Effector memory CD8-positive, alpha-beta T cell (primary cell): ENCODE measurements at regions not wholly inside any gene's neighbourhood (a gene's known extent, or its start where the extent isn't known, plus 50 kb on each side); places are given as distances from the start of the nearest gene placed in this dataset.
A peak's percentile ranks its signal among the peaks of the same experiment; 100 is the strongest.

ENCODE experiments used
- ATAC-seq: fragments of 150-1000 bp; cut with Tn5 transposase; replicated peaks from 2 replicates; pipeline ENCODE4 v1.10.0; 2021; ENCODE audit warnings: mild to moderate bottlenecking, moderate library complexity
- DNase-seq, 3 experiments: peaks; one replicate each; pipeline ENCODE4 v3.0.0; 2021
- H3K27ac Mint-ChIP-seq, 2 donors: one replicate each; pipeline ENCODE4 v1.8.0; 2022; ENCODE audit warnings: mild to moderate bottlenecking in 2 of 2, mixed read lengths in 2 of 2, moderate library complexity in 2 of 2
- H3K27me3 Mint-ChIP-seq, 2 donors: one replicate each; pipeline ENCODE4 v1.8.0; 2022; ENCODE audit warnings: mixed read lengths in 2 of 2
- H3K36me3 Mint-ChIP-seq: one replicate; pipeline ENCODE4 v1.8.0; 2022; ENCODE audit warnings: mild to moderate bottlenecking, moderate library complexity, mixed read lengths; ENCODE audit not compliant: insufficient read depth
- H3K4me1 Mint-ChIP-seq, 2 donors: one replicate each; pipeline ENCODE4 v1.8.0; 2022; ENCODE audit warnings: low read depth in 2 of 2, mixed read lengths in 2 of 2
- H3K4me3 Mint-ChIP-seq, 2 donors: one replicate each; pipeline ENCODE4 v1.8.0; 2022; ENCODE audit warnings: mild to moderate bottlenecking in 2 of 2, mixed read lengths in 2 of 2, moderate library complexity in 2 of 2
- H3K9me3 Mint-ChIP-seq, 2 donors: one replicate each; pipeline ENCODE4 v1.8.0; 2022; ENCODE audit warnings: mixed read lengths in 2 of 2

DNA sequence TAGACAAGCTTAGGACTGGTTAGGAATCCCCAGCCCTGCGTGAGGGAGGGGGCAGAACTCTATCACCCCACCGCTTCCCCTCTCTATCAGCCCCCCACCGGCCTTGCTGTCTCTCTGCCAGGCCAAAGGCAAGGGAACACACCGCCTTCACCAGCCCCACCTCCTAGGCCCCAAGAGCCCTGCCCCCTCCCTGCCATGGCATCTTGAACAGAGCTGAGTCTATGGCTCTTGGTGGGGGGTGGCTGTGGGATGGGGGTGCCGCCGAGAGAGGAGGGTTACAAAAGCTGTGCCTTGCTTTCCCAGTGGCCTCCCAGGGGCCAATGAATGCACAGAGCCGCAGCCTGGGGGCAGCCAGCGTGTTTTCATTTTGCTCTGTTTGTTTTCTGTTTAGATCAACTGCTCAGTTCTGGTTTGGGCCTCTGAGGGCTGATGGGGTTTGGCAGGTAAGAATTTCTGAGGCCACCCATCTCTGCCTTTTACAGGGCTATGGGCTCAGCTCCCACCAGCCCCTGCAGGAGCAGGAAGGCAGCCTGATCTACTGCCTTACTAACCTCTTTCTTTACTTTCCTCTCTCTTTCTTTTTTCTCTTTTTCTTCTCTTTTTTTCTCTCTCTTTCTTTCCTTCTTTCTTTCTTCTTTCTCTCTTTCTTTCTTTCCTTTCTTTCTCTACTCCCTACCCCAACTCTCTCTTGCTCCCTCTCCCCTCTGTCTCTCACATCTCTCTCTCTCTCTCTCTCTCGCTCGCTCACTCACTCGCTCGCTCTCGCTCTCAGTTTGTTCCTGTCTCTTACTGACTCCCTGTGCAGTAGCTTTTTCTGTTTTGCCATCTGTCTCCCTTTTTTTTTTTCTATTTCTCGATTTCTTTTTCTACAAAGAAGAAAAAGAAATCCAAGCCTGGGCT lies 128.3 kb downstream of the PJA1 start:
- ATAC-seq: no peak
- DNase-seq: no peak
- H3K27me3 Mint-ChIP-seq: no peaks in the 10 kb centered on the region
- no peak overlapping the region for H3K4me3 Mint-ChIP-seq
- H3K27ac Mint-ChIP-seq: no peak overlapping the region
- H3K36me3 Mint-ChIP-seq: no peaks in the 10 kb centered on the region
- H3K4me1 Mint-ChIP-seq: no peaks in the 10 kb centered on the region
- no peaks in the 10 kb centered on the region for H3K9me3 Mint-ChIP-seq

DNA sequence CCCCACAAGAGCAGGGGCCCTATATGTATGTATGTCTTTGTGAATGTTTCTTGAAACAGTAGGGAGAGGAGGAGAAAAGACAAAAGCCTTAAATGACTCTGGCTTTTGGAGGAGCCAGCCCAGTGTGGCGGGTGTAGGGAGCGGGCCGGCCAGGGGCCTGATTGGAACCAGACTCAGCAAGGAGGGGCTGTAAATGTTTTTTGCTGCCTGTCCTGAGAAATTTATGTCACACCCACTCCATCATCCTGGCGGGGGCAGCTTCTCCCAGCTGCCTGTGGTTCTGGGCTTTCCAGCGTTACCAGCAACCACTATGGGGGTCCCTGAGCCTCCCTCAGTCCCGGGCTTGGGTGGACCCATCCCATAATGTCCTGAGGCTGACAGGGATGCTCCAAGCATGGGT lies 130.8 kb downstream of the PJA1 start:
- H3K27ac Mint-ChIP-seq: no peak overlapping the region
- H3K36me3 Mint-ChIP-seq: no peaks in the 10 kb centered on the region
- ATAC-seq (no peak), DNase-seq (no peak)
- H3K9me3 Mint-ChIP-seq: no peaks in the 10 kb centered on the region
- no peaks in the 10 kb centered on the region for H3K27me3 Mint-ChIP-seq
- H3K4me1 Mint-ChIP-seq: no peaks in the 10 kb centered on the region
- no peak overlapping the region for H3K4me3 Mint-ChIP-seq

DNA sequence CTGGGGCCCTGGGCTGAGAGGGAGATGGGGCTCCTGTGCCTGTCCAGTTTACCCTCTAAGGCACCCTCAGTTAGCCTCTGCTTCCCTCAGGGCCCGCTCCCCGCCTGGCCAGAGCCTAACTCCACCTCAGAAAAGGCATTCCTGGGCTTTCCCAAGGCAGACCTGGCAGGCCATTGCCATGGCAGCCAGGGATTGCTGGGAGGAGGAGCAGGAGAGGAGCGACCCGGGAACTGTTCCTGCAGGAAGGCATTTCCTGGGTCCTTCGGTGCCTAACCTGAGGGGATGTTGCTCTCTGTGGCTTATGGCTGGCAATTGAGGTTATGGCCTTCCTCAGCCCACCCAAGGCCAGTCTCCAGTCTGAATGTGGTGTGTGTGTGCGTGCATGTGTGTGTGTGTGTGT lies 131.3 kb downstream of the PJA1 start:
- Mint-ChIP-seq H3K36me3 (no peaks in the 10 kb centered on the region), H3K9me3 (no peaks in the 10 kb centered on the region), H3K4me3 (no peak overlapping the region), H3K4me1 (no peaks in the 10 kb centered on the region), H3K27ac (no peak overlapping the region), H3K27me3 (no peaks in the 10 kb centered on the region)
- DNase-seq (no peak), ATAC-seq (no peak)

- no peaks in the 10 kb centered on the region for H3K36me3 Mint-ChIP-seq
- DNase-seq: no peak
- H3K4me1 Mint-ChIP-seq: no peaks in the 10 kb centered on the region
- H3K9me3 Mint-ChIP-seq: no peaks in the 10 kb centered on the region
- no peak for ATAC-seq
- H3K4me3 Mint-ChIP-seq: no peak overlapping the region
- H3K27me3 Mint-ChIP-seq: no peaks in the 10 kb centered on the region
- no peak overlapping the region for H3K27ac Mint-ChIP-seq
These were observed 132.7 kb downstream of the PJA1 start for GRCh38 chrX:69032601-69033000.

- Mint-ChIP-seq H3K36me3 (no peaks in the 10 kb centered on the region), H3K9me3 (no peaks in the 10 kb centered on the region), H3K4me3 (no peak overlapping the region), H3K27ac (no peak overlapping the region), H3K27me3 (no peaks in the 10 kb centered on the region), H3K4me1 (no peaks in the 10 kb centered on the region)
- ATAC-seq (no peak), DNase-seq (no peak)
These were observed 133.3 kb downstream of the PJA1 start for GRCh38 chrX:69031971-69032391.

GRCh38 chrX:69031181-69031580 lies 134.1 kb downstream of the PJA1 start:
- H3K9me3 Mint-ChIP-seq: no peaks in the 10 kb centered on the region
- no peak for DNase-seq
- H3K4me1 Mint-ChIP-seq: no peaks in the 10 kb centered on the region
- no peak overlapping the region for H3K4me3 Mint-ChIP-seq
- H3K27ac Mint-ChIP-seq: no peak overlapping the region
- H3K36me3 Mint-ChIP-seq: no peaks in the 10 kb centered on the region
- no peak for ATAC-seq
- no peaks in the 10 kb centered on the region for H3K27me3 Mint-ChIP-seq

DNA sequence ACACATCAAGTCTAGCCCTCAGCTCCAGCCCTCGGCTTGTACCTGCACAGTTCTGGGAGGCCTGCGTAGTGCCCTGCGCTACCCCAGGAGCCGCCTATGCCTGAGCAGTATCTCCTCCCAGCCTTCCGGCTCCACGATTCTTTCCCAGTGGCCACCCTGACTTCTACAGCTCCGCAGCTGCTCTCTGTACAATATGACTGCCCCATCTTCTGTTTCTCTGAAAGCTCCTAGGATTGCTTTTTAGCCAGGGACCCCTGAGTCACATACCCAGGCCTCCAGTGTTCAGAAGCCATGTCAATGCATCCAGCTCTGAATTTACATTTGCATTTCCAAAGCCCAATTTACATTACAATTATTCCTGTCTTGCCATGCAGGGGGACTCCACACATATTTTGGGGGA lies 135.5 kb downstream of the PJA1 start:
- ATAC-seq (no peak), DNase-seq (no peak)
- no peak overlapping the region for H3K27ac Mint-ChIP-seq
- no peaks in the 10 kb centered on the region for H3K36me3 Mint-ChIP-seq
- no peaks in the 10 kb centered on the region for H3K9me3 Mint-ChIP-seq
- H3K27me3 Mint-ChIP-seq: no peaks in the 10 kb centered on the region
- no peak overlapping the region for H3K4me3 Mint-ChIP-seq
- H3K4me1 Mint-ChIP-seq: no peaks in the 10 kb centered on the region

- Mint-ChIP-seq H3K9me3 (no peaks in the 10 kb centered on the region), H3K36me3 (no peaks in the 10 kb centered on the region), H3K27ac (no peak overlapping the region), H3K4me1 (no peaks in the 10 kb centered on the region), H3K4me3 (no peak overlapping the region), H3K27me3 (no peaks in the 10 kb centered on the region)
- no peak for DNase-seq
- ATAC-seq: no peak
These were observed 136.5 kb downstream of the PJA1 start for GRCh38 chrX:69028761-69029120.

GRCh38 chrX:69028006-69028760 lies 137.1 kb downstream of the PJA1 start:
- no peak for DNase-seq
- H3K27ac Mint-ChIP-seq: no peak overlapping the region
- H3K4me3 Mint-ChIP-seq: no peak overlapping the region
- no peaks in the 10 kb centered on the region for H3K27me3 Mint-ChIP-seq
- no peaks in the 10 kb centered on the region for H3K36me3 Mint-ChIP-seq
- ATAC-seq: no peak
- H3K4me1 Mint-ChIP-seq: no peaks in the 10 kb centered on the region
- no peaks in the 10 kb centered on the region for H3K9me3 Mint-ChIP-seq

- no peaks in the 10 kb centered on the region for H3K36me3 Mint-ChIP-seq
- no peaks in the 10 kb centered on the region for H3K9me3 Mint-ChIP-seq
- no peaks in the 10 kb centered on the region for H3K4me1 Mint-ChIP-seq
- H3K27me3 Mint-ChIP-seq: no peaks in the 10 kb centered on the region
- peak overlapping the region in 1 of 2 donors; percentile 68 for H3K27ac Mint-ChIP-seq
- DNase-seq (no peak), ATAC-seq (no peak)
- H3K4me3 Mint-ChIP-seq: no peak overlapping the region
These were observed 137.9 kb downstream of the PJA1 start for GRCh38 chrX:69027181-69028005.

GRCh38 chrX:69025802-69026301 lies 139.4 kb downstream of the PJA1 start:
- no peak for ATAC-seq
- no peaks in the 10 kb centered on the region for H3K4me1 Mint-ChIP-seq
- H3K9me3 Mint-ChIP-seq: no peaks in the 10 kb centered on the region
- no peaks in the 10 kb centered on the region for H3K36me3 Mint-ChIP-seq
- H3K4me3 Mint-ChIP-seq: no peak overlapping the region
- DNase-seq: no peak
- H3K27ac Mint-ChIP-seq: no peak overlapping the region
- H3K27me3 Mint-ChIP-seq: no peaks in the 10 kb centered on the region

DNA sequence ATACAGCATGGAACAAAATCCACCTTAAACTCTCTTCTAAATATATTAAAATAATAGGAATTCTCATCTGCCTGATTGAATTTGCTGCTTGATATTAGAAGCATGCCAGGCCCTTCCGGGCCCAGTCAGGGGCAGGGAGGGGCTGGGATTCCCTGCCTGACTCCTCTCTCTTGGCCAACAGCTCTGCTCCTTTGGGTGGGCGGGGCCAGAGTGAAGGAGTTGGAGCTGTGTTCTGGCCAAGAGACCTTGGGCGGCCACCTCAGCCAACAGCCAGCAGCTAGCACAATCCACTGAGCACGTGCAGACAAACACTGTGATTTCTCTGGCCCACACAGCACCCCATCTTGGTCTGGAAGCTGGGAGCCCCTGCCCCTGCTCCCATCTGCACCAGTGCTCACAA lies 140.3 kb downstream of the PJA1 start:
- Mint-ChIP-seq H3K4me1 (no peaks in the 10 kb centered on the region), H3K4me3 (no peak overlapping the region), H3K27me3 (no peaks in the 10 kb centered on the region), H3K27ac (no peak overlapping the region), H3K36me3 (no peaks in the 10 kb centered on the region), H3K9me3 (no peaks in the 10 kb centered on the region)
- ATAC-seq: no peak
- no peak for DNase-seq

GRCh38 chrX:69024161-69024736 lies 141.0 kb downstream of the PJA1 start:
- H3K9me3 Mint-ChIP-seq: no peaks in the 10 kb centered on the region
- H3K4me1 Mint-ChIP-seq: peaks cover 0 to 1% of the 10 kb centered on the region in 2 donors
- no peaks in the 10 kb centered on the region for H3K36me3 Mint-ChIP-seq
- ATAC-seq: no peak
- H3K27ac Mint-ChIP-seq: no peak overlapping the region
- no peak overlapping the region for H3K4me3 Mint-ChIP-seq
- no peaks in the 10 kb centered on the region for H3K27me3 Mint-ChIP-seq
- DNase-seq: no peak
